ENCODE measurements at regions not wholly inside any gene's neighbourhood (a gene's known extent, or its start where the extent isn't known, plus 50 kb on each side); places are given as distances from the start of the nearest gene placed in this dataset.

DNA sequence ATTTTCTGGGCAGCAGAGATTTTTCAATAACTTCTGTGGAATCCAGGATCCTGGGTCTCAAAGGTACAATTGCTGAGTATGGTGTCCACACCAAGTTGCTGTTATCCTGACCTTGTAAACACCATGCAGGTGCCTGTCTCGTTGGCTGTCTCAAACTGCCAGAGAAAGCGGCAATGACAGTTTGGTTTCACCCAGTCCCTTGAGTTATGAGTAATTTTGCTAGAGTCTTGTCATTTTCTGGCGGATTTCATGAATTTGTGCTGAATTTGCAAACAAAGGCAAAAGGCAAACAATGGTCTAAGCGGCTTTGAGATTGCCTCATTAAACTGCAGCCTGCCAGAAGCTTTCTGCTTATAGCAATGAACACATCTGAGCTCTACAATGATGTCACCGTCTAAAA, 847.9 kb downstream of the RAB28 start:
- H3K9me2 ChIP-seq (ENCODE audit: insufficient read depth) = no peaks in the 10 kb centered on the region
- H3K27me3 ChIP-seq (ENCODE audit: insufficient read depth, low read length) = no peaks in the 10 kb centered on the region
- H4K20me1 ChIP-seq (ENCODE audit: insufficient read depth) = no peaks in the 10 kb centered on the region
- POLR2A ChIA-PET = no interaction called here
- no peak overlapping the region for H3K4me2 ChIP-seq (ENCODE audit: low read length)
- H3K9me3 ChIP-seq (ENCODE audit: control insufficient read depth in 1 of 2, insufficient read depth in 1 of 2, low read depth in 1 of 2, low read length in 2 of 2) = no peaks in the 10 kb centered on the region
- ATAC-seq (no peak), DNase-seq (ENCODE audit: low read depth, low spot score) (no peak)
- no peaks in the 10 kb centered on the region for H3K79me2 ChIP-seq (ENCODE audit: insufficient read depth, low read length)
- intact Hi-C loops (cut with micrococcal nuclease) = loop anchor here (10.0 kb wide), 2 partner anchors 871 to 1211 kb away; partner anchors contain the start of gene HS3ST1
- no TSS peak for BruUV-seq (replicated peaks)
- H3K27ac ChIP-seq (ENCODE audit: low read depth, low read length) = no peak overlapping the region
- TF ChIP-seq SP1 (IDR thresholded peaks at IDR 0.05; ENCODE audit: low read depth) = no peak
- TF ChIP-seq EZH2phosphoT487 (IDR thresholded peaks at IDR 0.05; ENCODE audit: borderline replicate concordance) = no peak
- CTCF ChIA-PET = no interaction called here
- RAD21 ChIA-PET (ENCODE audit: low non-redundant PET in 1 of 2, low total read pairs in 2 of 2, uncharacterized antibody in 2 of 2, unreplicated experiment in 2 of 2) = no interaction called here
- H3K4me1 ChIP-seq (ENCODE audit: control insufficient read depth in 1 of 2, insufficient read depth in 2 of 2, low read length in 2 of 2) = 0 out of 4 replicates have a peak, but pooled peaks cover 0 to 5% of the 10 kb centered on the region in 2 experiments
- no peak overlapping the region for H3K4me3 ChIP-seq (replicated peaks in 1 of 2; ENCODE audit: low read depth in 1 of 2, low read length in 2 of 2)
- H2AFZ ChIP-seq (ENCODE audit: low read depth, low read length, poor library complexity, severe bottlenecking) = no peak overlapping the region
- no peaks in the 10 kb centered on the region for H3K36me3 ChIP-seq (ENCODE audit: control insufficient read depth in 1 of 2, insufficient read depth in 2 of 2, low read length in 2 of 2)
- H3K9ac ChIP-seq (ENCODE audit: low read length) = no peak overlapping the region

DNA sequence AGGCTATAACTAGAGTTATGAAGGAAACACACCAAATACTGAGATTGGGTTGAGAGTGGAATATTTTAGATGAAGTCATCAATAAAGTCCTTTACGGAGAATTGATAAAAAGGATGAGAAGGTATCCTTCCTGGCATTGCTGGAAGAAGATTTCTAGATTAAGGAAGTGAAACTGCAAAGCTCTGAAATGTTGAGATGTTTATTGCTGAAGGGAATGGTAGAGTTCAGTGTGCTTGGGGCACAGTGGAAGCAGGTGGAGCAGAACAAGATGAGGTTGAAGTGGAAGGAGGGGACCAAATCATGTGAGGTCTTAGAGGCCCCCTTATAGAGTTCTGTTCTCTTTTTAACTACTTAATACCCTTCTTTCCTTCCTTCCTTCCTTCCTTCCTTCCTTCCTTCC, 848.5 kb downstream of the RAB28 start:
- Histone ChIP-seq H3K9me3 (ENCODE audit: control insufficient read depth in 1 of 2, insufficient read depth in 1 of 2, low read depth in 1 of 2, low read length in 2 of 2) (no peaks in the 10 kb centered on the region), H3K4me1 (ENCODE audit: control insufficient read depth in 1 of 2, insufficient read depth in 2 of 2, low read length in 2 of 2) (0 out of 4 replicates have a peak, but pooled peaks cover 0 to 5% of the 10 kb centered on the region in 2 experiments), H3K79me2 (ENCODE audit: insufficient read depth, low read length) (no peaks in the 10 kb centered on the region), H3K4me2 (ENCODE audit: low read length) (no peak overlapping the region), H3K9ac (ENCODE audit: low read length) (no peak overlapping the region), H4K20me1 (ENCODE audit: insufficient read depth) (no peaks in the 10 kb centered on the region), H3K27me3 (ENCODE audit: insufficient read depth, low read length) (no peaks in the 10 kb centered on the region), H3K4me3 (replicated peaks in 1 of 2; ENCODE audit: low read depth in 1 of 2, low read length in 2 of 2) (no peak overlapping the region), H2AFZ (ENCODE audit: low read depth, low read length, poor library complexity, severe bottlenecking) (no peak overlapping the region), H3K9me2 (ENCODE audit: insufficient read depth) (no peaks in the 10 kb centered on the region), H3K36me3 (ENCODE audit: control insufficient read depth in 1 of 2, insufficient read depth in 2 of 2, low read length in 2 of 2) (no peaks in the 10 kb centered on the region), H3K27ac (ENCODE audit: low read depth, low read length) (no peak overlapping the region)
- RAD21 ChIA-PET (ENCODE audit: low non-redundant PET in 1 of 2, low total read pairs in 2 of 2, uncharacterized antibody in 2 of 2, unreplicated experiment in 2 of 2) = no interaction called here
- CTCF ChIA-PET = no interaction called here
- DNase-seq (ENCODE audit: low read depth, low spot score) (no peak), ATAC-seq (no peak)
- POLR2A ChIA-PET = no interaction called here
- no TSS peak for BruUV-seq (replicated peaks)
- intact Hi-C loops (cut with micrococcal nuclease) = loop anchor here (10.0 kb wide), 2 partner anchors 871 to 1211 kb away; partner anchors contain the start of gene HS3ST1
- TF ChIP-seq RAD21 (IDR thresholded peaks at IDR 0.05; ENCODE audit: low read depth) (no peak), SRF (IDR thresholded peaks at IDR 0.05; ENCODE audit: low read depth) (no peak), CEBPB (IDR thresholded peaks at IDR 0.05; ENCODE audit: low read depth) (no peak), TCF7L2 (IDR thresholded peaks at IDR 0.05; ENCODE audit: borderline replicate concordance, extremely low read depth, insufficient read depth, insufficient read length) (no peak), EGR1 (IDR thresholded peaks at IDR 0.05; ENCODE audit: low read depth) (no peak), YY1 (IDR thresholded peaks at IDR 0.05; ENCODE audit: extremely low read depth, insufficient replicate concordance, low read depth, low read length) (no peak), EZH2phosphoT487 (IDR thresholded peaks at IDR 0.05; ENCODE audit: borderline replicate concordance) (no peak), ZFX (IDR thresholded peaks at IDR 0.05) (no peak), FOSL1 (IDR thresholded peaks at IDR 0.05; ENCODE audit: low read depth) (no peak), ZNF274 (IDR thresholded peaks at IDR 0.05; ENCODE audit: low read depth, low read length) (no peak), CBX3 (IDR thresholded peaks at IDR 0.05; ENCODE audit: low read depth) (no peak)
- TF ChIP-seq, protein P1, sequence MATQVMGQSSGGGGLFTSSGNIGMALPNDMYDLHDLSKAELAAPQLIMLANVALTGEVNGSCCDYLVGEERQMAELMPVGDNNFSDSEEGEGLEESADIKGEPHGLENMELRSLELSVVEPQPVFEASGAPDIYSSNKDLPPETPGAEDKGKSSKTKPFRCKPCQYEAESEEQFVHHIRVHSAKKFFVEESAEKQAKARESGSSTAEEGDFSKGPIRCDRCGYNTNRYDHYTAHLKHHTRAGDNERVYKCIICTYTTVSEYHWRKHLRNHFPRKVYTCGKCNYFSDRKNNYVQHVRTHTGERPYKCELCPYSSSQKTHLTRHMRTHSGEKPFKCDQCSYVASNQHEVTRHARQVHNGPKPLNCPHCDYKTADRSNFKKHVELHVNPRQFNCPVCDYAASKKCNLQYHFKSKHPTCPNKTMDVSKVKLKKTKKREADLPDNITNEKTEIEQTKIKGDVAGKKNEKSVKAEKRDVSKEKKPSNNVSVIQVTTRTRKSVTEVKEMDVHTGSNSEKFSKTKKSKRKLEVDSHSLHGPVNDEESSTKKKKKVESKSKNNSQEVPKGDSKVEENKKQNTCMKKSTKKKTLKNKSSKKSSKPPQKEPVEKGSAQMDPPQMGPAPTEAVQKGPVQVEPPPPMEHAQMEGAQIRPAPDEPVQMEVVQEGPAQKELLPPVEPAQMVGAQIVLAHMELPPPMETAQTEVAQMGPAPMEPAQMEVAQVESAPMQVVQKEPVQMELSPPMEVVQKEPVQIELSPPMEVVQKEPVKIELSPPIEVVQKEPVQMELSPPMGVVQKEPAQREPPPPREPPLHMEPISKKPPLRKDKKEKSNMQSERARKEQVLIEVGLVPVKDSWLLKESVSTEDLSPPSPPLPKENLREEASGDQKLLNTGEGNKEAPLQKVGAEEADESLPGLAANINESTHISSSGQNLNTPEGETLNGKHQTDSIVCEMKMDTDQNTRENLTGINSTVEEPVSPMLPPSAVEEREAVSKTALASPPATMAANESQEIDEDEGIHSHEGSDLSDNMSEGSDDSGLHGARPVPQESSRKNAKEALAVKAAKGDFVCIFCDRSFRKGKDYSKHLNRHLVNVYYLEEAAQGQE (IDR thresholded peaks at IDR 0.05; ENCODE audit: low read depth) = no peak
- TF ChIP-seq, protein P2, sequence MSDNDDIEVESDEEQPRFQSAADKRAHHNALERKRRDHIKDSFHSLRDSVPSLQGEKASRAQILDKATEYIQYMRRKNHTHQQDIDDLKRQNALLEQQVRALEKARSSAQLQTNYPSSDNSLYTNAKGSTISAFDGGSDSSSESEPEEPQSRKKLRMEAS (IDR thresholded peaks at IDR 0.05) = no peak
- TF ChIP-seq, protein P3, sequence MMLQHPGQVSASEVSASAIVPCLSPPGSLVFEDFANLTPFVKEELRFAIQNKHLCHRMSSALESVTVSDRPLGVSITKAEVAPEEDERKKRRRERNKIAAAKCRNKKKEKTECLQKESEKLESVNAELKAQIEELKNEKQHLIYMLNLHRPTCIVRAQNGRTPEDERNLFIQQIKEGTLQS (IDR thresholded peaks at IDR 0.05) = no peak
- TF ChIP-seq, protein P4, sequence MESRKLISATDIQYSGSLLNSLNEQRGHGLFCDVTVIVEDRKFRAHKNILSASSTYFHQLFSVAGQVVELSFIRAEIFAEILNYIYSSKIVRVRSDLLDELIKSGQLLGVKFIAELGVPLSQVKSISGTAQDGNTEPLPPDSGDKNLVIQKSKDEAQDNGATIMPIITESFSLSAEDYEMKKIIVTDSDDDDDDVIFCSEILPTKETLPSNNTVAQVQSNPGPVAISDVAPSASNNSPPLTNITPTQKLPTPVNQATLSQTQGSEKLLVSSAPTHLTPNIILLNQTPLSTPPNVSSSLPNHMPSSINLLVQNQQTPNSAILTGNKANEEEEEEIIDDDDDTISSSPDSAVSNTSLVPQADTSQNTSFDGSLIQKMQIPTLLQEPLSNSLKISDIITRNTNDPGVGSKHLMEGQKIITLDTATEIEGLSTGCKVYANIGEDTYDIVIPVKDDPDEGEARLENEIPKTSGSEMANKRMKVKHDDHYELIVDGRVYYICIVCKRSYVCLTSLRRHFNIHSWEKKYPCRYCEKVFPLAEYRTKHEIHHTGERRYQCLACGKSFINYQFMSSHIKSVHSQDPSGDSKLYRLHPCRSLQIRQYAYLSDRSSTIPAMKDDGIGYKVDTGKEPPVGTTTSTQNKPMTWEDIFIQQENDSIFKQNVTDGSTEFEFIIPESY (IDR thresholded peaks at IDR 0.05; ENCODE audit: extremely low read depth, insufficient replicate concordance, low read length) = no peak
